ENCODE measurements at regions not wholly inside any gene's neighbourhood (a gene's known extent, or its start where the extent isn't known, plus 50 kb on each side); places are given as distances from the start of the nearest gene placed in this dataset.

DNA sequence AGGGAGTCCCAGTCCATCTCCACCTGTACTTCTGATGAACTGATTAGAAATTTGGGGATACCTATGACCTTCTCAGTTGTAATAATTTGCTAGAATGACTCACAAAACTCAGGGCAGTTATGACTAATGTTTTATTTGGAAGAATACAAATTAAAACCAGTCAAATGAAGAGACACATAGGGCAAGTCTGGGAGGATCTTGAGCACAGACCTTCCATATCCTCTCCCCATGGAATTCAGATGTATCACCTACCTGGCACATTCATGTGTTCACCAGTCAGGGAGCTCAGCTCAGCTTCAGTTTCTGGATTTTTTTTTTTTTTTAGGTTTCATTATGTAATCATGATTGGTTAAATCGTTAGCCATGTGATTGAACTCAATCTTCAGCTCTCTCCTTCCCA lies 247.7 kb downstream of the VGLL3 start:
- H3K27me3 Mint-ChIP-seq (ENCODE audit: insufficient read depth) = no peaks in the 10 kb centered on the region
- H3K4me3 Mint-ChIP-seq = no peak overlapping the region
- no peaks in the 10 kb centered on the region for H3K9me3 Mint-ChIP-seq
- H3K4me1 Mint-ChIP-seq (ENCODE audit: low read depth) = no peaks in the 10 kb centered on the region
- no peaks in the 10 kb centered on the region for H3K36me3 Mint-ChIP-seq (ENCODE audit: low read depth)
- TF ChIP-seq, protein P1, sequence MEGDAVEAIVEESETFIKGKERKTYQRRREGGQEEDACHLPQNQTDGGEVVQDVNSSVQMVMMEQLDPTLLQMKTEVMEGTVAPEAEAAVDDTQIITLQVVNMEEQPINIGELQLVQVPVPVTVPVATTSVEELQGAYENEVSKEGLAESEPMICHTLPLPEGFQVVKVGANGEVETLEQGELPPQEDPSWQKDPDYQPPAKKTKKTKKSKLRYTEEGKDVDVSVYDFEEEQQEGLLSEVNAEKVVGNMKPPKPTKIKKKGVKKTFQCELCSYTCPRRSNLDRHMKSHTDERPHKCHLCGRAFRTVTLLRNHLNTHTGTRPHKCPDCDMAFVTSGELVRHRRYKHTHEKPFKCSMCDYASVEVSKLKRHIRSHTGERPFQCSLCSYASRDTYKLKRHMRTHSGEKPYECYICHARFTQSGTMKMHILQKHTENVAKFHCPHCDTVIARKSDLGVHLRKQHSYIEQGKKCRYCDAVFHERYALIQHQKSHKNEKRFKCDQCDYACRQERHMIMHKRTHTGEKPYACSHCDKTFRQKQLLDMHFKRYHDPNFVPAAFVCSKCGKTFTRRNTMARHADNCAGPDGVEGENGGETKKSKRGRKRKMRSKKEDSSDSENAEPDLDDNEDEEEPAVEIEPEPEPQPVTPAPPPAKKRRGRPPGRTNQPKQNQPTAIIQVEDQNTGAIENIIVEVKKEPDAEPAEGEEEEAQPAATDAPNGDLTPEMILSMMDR (IDR thresholded peaks at IDR 0.05) = no peak
- no peak overlapping the region for H3K27ac Mint-ChIP-seq
- no peak for DNase-seq

DNA sequence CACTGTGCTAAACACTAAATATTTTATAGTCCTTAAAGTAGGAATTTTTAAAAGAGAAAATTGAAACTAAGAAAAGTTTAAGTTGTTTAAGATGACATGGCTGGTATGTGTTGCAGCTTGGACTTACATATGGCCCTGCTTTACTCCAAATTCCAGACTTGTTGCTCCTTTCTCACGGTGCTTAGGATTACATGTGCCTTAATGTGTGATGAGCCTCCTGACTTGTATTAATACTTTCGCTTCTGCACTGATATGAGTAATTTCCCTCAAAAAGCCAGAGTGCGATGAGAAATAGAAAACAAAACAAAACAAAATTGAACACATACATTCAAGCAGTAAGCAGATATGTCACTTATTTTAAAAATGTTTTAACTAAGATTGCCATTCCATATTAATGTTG lies 250.2 kb downstream of the VGLL3 start:
- TF ChIP-seq, protein P1 (IDR thresholded peaks at IDR 0.05) = no peak
- no peaks in the 10 kb centered on the region for H3K27me3 Mint-ChIP-seq (ENCODE audit: insufficient read depth)
- no peak for DNase-seq
- no peaks in the 10 kb centered on the region for H3K9me3 Mint-ChIP-seq
- H3K27ac Mint-ChIP-seq = no peak overlapping the region
- no peaks in the 10 kb centered on the region for H3K36me3 Mint-ChIP-seq (ENCODE audit: low read depth)
- H3K4me1 Mint-ChIP-seq (ENCODE audit: low read depth) = no peaks in the 10 kb centered on the region
- H3K4me3 Mint-ChIP-seq = no peak overlapping the region

DNA sequence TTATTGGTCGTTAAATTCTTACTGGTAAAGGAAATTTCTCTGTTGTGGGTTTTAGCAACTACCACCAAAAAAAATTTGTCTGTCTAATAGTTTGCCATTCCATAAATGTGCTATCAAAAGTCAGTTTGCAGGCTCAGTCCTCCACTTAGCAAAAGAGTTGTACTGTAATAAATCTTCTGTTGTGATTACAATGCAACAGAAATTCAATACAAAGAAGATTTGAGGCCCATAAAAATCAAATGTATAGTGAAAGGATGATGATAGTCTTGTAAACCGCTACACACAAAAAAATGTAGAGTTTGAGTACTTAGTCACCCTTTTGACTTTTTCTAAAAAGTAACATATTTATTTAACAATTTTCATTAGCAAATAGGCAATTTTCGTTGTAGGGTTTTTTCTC lies 251.7 kb downstream of the VGLL3 start:
- H3K36me3 Mint-ChIP-seq (ENCODE audit: low read depth) = no peaks in the 10 kb centered on the region
- H3K27ac Mint-ChIP-seq = no peak overlapping the region
- no peak overlapping the region for H3K4me3 Mint-ChIP-seq
- TF ChIP-seq, protein P1 (IDR thresholded peaks at IDR 0.05) = no peak
- H3K9me3 Mint-ChIP-seq = no peaks in the 10 kb centered on the region
- no peak for DNase-seq
- no peaks in the 10 kb centered on the region for H3K27me3 Mint-ChIP-seq (ENCODE audit: insufficient read depth)
- H3K4me1 Mint-ChIP-seq (ENCODE audit: low read depth) = no peaks in the 10 kb centered on the region

DNA sequence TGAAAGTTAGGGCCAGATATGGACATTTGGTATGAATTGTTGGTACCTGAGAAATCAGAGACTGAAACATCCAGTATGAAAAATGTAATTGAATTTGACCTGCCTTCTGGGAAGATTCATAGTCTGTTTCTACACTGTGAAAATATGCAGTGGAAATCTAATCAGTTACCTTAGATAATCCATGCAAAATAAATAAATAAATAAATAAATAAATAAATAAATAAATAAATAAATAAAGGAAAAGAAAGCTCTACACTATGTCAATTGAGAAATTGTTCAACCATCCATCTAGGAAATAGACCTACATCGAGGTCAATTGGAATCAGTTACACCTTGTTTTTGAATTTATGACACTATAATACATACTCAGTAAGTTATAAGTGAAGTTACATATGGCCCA lies 252.3 kb downstream of the VGLL3 start:
- no peaks in the 10 kb centered on the region for H3K9me3 Mint-ChIP-seq
- H3K4me3 Mint-ChIP-seq = no peak overlapping the region
- no peaks in the 10 kb centered on the region for H3K4me1 Mint-ChIP-seq (ENCODE audit: low read depth)
- no peak for DNase-seq
- TF ChIP-seq, protein P1 (IDR thresholded peaks at IDR 0.05) = no peak
- no peaks in the 10 kb centered on the region for H3K36me3 Mint-ChIP-seq (ENCODE audit: low read depth)
- no peak overlapping the region for H3K27ac Mint-ChIP-seq
- no peaks in the 10 kb centered on the region for H3K27me3 Mint-ChIP-seq (ENCODE audit: insufficient read depth)

DNA sequence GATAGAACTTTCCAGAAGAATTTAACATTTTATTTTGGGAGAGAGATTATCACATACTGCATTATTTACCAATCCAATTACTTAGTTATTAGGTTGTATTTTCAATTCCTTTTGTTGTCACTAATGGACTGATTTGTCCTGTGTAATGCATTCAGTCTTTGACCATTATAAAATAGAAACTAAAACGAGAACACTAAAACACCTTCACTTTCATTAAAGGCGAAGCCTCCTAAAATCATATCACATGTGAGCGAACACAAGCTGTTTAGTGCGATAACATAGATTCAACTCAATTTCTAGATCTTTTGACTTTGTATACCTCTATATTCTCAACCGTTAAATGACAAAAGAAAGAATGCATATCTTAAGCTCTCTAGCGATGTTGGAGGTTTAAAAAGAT lies 253.4 kb downstream of the VGLL3 start:
- Mint-ChIP-seq H3K4me1 (ENCODE audit: low read depth) (no peaks in the 10 kb centered on the region), H3K27ac (no peak overlapping the region), H3K36me3 (ENCODE audit: low read depth) (no peaks in the 10 kb centered on the region), H3K4me3 (no peak overlapping the region), H3K27me3 (ENCODE audit: insufficient read depth) (no peaks in the 10 kb centered on the region; the same call in 1 of the 2 replicates), H3K9me3 (peaks cover 3% of the 10 kb centered on the region; the same call in 1 of the 2 replicates)
- TF ChIP-seq, protein P1 (IDR thresholded peaks at IDR 0.05) = no peak
- DNase-seq = no peak

DNA sequence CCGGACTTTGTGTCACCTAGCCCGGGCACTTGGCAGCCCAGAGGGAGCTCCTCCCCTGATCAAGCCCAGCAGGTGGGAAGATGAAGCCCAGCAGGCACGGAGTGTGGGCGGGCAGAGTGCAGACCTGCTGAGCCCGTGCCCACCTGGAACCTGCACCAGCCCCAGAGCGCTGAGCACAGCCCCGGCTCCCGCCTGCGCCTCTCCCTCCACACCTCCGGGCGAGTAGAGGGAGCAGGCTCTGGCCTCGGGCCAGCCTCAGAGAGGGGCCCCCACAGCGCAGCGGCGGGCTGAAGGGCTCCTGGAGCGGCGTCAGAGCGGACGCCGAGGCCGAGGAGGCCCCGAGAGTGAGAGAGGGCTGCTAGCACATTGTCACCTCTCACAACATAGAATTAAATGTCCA lies 257.7 kb downstream of the VGLL3 start:
- Mint-ChIP-seq H3K4me1 (ENCODE audit: low read depth) (no peaks in the 10 kb centered on the region), H3K27ac (no peak overlapping the region), H3K27me3 (ENCODE audit: insufficient read depth) (no peaks in the 10 kb centered on the region; the same call in 1 of the 2 replicates), H3K9me3 (peaks cover 9% of the 10 kb centered on the region; the same call in 1 of the 2 replicates), H3K36me3 (ENCODE audit: low read depth) (no peaks in the 10 kb centered on the region), H3K4me3 (no peak overlapping the region)
- no peak for DNase-seq
- TF ChIP-seq, protein P1 (IDR thresholded peaks at IDR 0.05) = no peak

Measured in HFFc6 (cell line).